ENCODE measurements at regions not wholly inside any gene's neighbourhood (a gene's known extent, or its start where the extent isn't known, plus 50 kb on each side); places are given as distances from the start of the nearest gene placed in this dataset.

DNA sequence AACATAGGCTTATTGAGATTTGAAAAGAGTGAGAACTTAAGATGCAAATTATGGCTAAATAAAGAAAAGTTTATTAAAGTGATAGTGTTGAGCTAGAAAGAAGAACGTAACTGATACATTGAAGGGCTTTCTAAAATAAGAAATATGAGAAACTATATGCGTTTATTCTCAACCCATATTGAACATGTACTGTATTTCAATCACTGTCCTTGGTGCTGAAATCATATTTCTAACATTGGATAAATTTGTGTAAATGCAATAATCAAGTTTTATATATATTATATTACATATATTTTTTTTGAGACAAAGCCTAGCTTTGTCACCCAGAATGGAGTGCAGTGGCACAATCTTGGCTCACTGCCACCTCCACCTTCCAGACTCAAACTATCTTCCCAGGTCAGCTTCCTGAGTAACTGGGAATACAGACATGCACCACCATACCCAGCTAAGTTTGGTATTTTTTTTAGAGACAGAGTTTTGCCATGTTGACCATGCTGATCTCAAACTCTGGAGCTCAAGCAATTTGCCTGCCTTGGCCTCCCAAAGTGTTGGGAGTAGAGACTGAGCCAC, 1065.8 kb downstream of the REEP3 start:
- TF ChIP-seq POLR2A (IDR thresholded peaks at IDR 0.05) (no peak), CTCF (IDR thresholded peaks at IDR 0.05) (no peak)
